GM18507 (cell line): ENCODE measurements at regions not wholly inside any gene's neighbourhood (a gene's known extent, or its start where the extent isn't known, plus 50 kb on each side); places are given as distances from the start of the nearest gene placed in this dataset.

Source experiments
- DNase-seq: peaks from one replicate; pipeline ENCODE4 v3.0.0; 2011; ENCODE audit warnings: low read depth; ENCODE audit not compliant: insufficient read length; ENCODE audit errors: extremely low spot score
- FAIRE-seq: peaks from 2 replicates; lab custom pipeline; 2011; peaks lifted over from hg19 to GRCh38; lab: Jason Lieb, UNC

- DNase-seq (no peak), FAIRE-seq (no peak)
Measured at GRCh38 chr3:147903026-147903425, 493.9 kb downstream of the ZIC1 start.

- DNase-seq (no peak), FAIRE-seq (no peak)
Measured at GRCh38 chr3:147904421-147904820, 495.3 kb downstream of the ZIC1 start.

GRCh38 chr3:147906285-147906684, 497.1 kb downstream of the ZIC1 start:
- no peak for FAIRE-seq

GRCh38 chr3:147914532-147914931, 505.4 kb downstream of the ZIC1 start:
- FAIRE-seq (no peak), DNase-seq (no peak)

More at GRCh38 chr3:147906285-147906684, 497.1 kb downstream of the ZIC1 start:
- no peak for DNase-seq

GRCh38 chr3:147915057-147915456, 505.9 kb downstream of the ZIC1 start:
- FAIRE-seq (no peak), DNase-seq (no peak)

DNA sequence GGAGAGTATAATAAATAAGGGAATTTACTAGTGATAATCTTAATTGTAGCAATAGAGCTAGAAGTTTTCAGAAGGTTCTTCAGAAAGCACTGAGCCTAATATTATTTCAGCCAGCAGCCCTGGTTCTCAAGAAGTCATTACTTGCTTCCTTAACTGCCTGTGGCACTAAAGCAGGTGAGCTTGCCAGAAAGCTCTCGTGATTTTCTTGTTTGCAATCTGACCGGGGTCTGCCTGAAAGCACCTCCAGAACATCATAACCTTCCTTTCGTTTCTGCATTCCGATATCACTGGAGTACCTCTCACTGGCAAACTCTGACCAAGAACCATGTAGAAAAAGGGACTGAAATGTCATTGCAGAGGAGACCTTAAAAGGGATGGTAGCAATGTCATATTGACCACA, 510.3 kb downstream of the ZIC1 start:
- no peak for FAIRE-seq
- DNase-seq, result no peak

- DNase-seq (no peak), FAIRE-seq (no peak)
Measured at GRCh38 chr3:147921051-147921450, 511.9 kb downstream of the ZIC1 start.

DNA sequence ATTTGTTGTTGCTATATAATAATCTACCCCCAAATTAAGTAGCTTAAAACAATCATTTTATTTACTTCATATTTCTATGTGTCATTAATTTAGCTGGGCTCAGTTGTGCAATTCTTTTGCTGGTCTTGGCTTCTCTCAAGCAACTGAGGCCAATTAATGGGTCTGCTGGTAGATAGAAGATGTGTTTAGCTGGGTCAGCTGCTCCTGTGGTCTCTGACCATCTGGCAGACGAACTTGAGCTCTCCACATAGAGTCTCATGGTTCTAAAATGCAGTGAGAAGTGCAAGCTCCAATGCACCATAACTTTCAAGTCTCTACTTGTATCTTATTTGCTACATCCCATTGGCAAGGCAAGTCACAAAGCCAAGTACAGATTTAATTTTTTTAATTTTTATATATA, 515.6 kb downstream of the ZIC1 start:
- FAIRE-seq, result no peak
- no peak for DNase-seq

DNA sequence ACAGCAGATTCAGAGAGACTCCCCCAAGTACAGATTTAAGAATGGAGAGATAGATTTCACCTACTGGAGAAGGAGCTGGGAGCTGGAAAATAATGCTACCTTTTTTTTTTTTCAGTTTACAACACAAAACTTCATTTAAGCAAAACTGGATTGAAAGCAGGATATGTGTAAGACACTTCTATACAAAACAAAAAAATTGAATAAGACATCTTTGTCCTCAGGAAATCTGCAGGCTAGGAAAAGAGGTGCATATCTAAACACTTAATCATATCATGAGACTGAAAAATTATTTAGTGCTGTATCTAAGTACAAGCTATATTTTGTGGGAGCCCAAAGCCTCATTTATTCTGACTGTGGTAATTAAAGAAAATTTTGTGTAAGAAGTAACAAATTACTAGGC, 516.1 kb downstream of the ZIC1 start:
- FAIRE-seq (no peak), DNase-seq (no peak)

DNA sequence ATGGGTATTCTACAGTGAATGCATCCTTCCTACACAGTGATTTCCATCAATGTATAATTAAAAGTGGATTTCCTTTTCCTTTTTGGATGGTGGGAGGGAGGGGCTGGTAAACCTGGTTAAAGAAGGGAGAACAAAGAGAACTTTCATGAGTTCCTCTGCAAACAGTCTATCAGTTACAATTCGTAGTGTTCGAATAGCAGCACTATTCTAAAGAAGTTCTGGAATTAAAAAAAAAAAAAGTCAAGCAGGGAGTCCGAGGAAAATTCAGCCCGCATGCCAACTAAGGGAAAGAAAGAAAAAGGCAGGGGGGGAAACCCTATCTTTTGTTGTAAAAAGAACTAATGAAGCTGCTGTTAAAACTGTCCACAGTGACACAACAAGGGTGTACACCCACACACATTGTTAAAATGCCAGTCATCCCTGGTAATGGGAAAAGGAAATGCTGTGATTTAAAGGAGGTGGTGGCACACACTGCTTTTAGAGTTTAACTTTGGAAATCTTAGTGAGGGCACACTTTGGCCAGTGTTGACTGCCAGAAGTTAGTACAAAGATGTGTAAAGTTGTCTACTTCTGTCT, 521.2 kb downstream of the ZIC1 start:
- no peak for FAIRE-seq
- DNase-seq, result no peak

GRCh38 chr3:147934451-147935180, 525.5 kb downstream of the ZIC1 start:
- DNase-seq, result no peak
- FAIRE-seq, result no peak

DNA sequence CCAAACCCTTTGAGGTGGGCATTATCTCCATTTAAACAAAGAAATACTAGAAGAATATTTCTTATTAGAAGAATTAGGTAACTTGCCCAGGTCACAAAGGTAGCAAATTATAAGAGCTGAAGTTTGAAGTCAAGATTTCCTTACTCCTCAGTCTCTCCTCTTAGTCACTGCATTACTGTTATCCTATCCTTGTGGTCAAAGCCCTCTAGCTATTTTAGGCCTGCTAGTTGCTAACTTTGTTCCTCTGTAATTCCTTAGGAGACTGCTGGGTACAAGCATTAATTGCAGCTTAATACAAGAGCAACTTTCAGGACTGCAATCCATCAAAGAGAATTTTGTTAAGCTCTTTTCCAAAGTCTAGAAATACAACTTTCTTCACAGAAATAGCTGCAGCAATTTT, 528.2 kb downstream of the ZIC1 start:
- DNase-seq, result no peak
- FAIRE-seq, result no peak

- no peak for DNase-seq
- FAIRE-seq, result no peak
Measured at GRCh38 chr3:147937891-147938290, 528.7 kb downstream of the ZIC1 start.

DNA sequence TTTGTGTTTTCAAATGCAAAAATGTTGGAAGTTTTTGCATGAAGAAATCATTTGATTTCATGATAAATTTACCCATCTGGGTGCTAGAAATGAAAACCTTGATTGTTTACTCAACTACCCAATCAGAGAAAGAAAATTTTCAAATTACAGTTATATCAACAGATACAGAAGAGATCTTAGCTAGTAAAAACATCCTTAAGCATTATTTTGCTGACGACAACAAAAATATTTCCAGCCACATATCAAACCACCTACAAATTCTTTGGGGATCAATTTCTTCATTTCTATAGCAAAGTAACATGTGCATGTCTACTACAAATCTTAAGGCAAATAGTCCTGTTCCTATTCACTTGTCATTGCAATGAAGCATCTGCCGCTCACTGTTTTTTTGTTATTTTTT, 530.3 kb downstream of the ZIC1 start:
- no peak for FAIRE-seq
- DNase-seq, result no peak

- FAIRE-seq, result no peak
- no peak for DNase-seq
Measured at GRCh38 chr3:147939839-147940238, 530.7 kb downstream of the ZIC1 start.

GRCh38 chr3:147940405-147941193, 531.4 kb downstream of the ZIC1 start:
- no peak for FAIRE-seq
- no peak for DNase-seq

DNA sequence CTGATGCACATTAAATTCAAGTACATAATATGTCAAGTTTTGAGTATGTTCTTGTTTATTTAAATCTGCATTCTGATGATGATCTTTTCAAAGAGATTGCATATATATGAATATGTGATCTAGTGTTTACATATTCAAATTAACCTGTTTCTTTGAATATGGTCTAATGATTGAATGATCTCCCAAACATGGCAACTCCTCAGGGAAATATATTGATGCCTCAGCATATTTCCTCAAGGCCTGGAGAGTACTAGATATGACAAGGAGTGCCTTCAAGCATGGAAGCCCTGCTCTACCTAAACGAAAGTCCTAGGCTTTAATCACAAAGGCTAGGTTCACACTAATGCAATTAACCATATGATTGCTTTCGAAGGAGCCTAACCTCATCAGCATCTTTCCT, 532.8 kb downstream of the ZIC1 start:
- DNase-seq, result no peak
- no peak for FAIRE-seq

DNA sequence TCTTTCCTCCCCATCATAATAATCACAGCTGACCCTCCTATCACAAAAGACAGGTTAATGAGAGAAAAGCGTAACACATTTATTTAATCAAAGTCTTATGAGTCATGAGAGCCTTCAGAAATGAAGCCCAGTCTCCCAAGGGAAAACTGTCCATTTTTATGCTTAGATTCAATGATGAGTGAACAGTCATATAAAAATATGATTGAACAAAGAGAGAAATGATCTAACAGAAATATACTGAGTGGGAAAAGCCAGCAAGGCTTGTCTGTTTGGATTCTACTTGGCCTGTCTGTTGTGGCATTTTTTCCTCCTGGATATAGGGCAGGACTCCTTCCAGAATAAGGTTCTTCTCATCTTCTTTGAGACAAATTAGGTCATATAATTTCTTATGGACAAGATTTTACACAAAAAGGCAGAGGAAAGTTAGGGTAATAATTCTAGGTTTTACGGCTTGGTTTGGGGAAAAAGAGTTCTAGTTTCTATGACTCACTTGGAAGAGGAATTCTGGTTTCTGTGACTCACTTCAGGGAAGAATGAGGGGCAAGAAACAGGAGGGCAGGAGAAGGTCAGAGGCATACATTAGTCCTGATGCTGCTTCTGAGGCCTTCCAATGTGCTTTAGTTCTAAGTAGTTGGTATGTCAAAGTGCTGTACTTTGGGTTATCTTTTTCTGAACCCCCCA, 534.2 kb downstream of the ZIC1 start:
- DNase-seq, result no peak
- no peak for FAIRE-seq

DNA sequence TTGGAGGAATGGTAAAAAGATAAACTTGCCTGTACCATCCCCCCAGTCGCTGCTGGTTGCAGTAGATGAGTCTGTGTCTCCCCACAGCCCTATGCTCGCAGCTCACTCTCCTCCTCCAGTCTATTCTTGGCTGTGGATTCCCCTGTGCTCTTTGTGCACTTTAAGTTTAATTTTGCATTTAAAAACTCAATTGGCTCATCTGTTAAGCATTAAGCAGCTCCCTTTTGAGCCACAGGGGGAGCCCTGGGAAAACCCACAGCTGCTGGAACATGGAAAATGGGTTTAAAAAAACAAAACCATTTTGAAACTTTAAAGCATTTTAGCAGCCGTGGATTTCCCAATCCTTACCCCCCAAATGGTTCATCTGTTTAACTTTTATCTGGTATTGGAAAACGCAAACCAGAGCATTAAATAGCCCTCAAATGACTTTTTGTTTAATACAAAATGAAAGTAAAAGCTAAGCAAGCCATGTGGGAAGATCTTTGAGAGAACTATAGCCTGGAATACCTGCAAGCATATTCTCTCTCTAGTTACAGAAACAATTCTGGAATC, 536.9 kb downstream of the ZIC1 start:
- FAIRE-seq, result no peak
- DNase-seq, result no peak

GRCh38 chr3:147956615-147957014, 547.5 kb downstream of the ZIC1 start:
- no peak for DNase-seq
- FAIRE-seq, result no peak
